ENCODE measurements at regions not wholly inside any gene's neighbourhood (a gene's known extent, or its start where the extent isn't known, plus 50 kb on each side); places are given as distances from the start of the nearest gene placed in this dataset.

- Mint-ChIP-seq H3K4me3 (no peak overlapping the region), H3K27ac (no peak overlapping the region), H3K9me3 (no peaks in the 10 kb centered on the region), H3K36me3 (ENCODE audit: low read depth) (no peaks in the 10 kb centered on the region), H3K27me3 (peaks cover 8% of the 10 kb centered on the region), H3K4me1 (ENCODE audit: low read depth) (no peaks in the 10 kb centered on the region)
- ChIA-PET CTCF (no interaction called here), POLR2A (no interaction called here)
- H3K27ac ChIP-seq (ENCODE audit: low read depth in 1 of 2, low read length in 2 of 2) = no peak overlapping the region
- intact Hi-C loops (cut with DNase I, micrococcal nuclease) = no loop called here
- H3K27me3 ChIP-seq (ENCODE audit: control insufficient read depth in 1 of 2, insufficient read depth in 2 of 2, low read length in 2 of 2) = no peaks in the 10 kb centered on the region
- no peaks in the 10 kb centered on the region for H3K36me3 ChIP-seq (ENCODE audit: insufficient read depth, low read length)
- no peaks in the 10 kb centered on the region for H3K9me3 ChIP-seq (ENCODE audit: control insufficient read depth in 1 of 2, insufficient read depth in 1 of 2, low read length in 2 of 2)
- ATAC-seq (ENCODE audit: poor library complexity) (no peak), DNase-seq (no peak)
- no peaks in the 10 kb centered on the region for H3K4me1 ChIP-seq (ENCODE audit: insufficient read depth, low read length)
- no peak for TF ChIP-seq CTCF (IDR thresholded peaks at IDR 0.05)
- no peak overlapping the region for H3K4me3 ChIP-seq (ENCODE audit: low read length)
Observed at GRCh38 chr15:39140060-39140604, 440.7 kb upstream of the THBS1 start.

GRCh38 chr15:39142500-39142899 lies 438.4 kb upstream of the THBS1 start:
- POLR2A ChIA-PET = no interaction called here
- intact Hi-C loops (cut with DNase I, micrococcal nuclease) = no loop called here
- Histone ChIP-seq H3K4me3 (ENCODE audit: low read length) (no peak overlapping the region), H3K27me3 (ENCODE audit: control insufficient read depth in 1 of 2, insufficient read depth in 2 of 2, low read length in 2 of 2) (no peaks in the 10 kb centered on the region), H3K36me3 (ENCODE audit: insufficient read depth, low read length) (no peaks in the 10 kb centered on the region), H3K27ac (ENCODE audit: low read depth in 1 of 2, low read length in 2 of 2) (no peak overlapping the region), H3K4me1 (ENCODE audit: insufficient read depth, low read length) (no peaks in the 10 kb centered on the region), H3K9me3 (ENCODE audit: control insufficient read depth in 1 of 2, insufficient read depth in 1 of 2, low read length in 2 of 2) (no peaks in the 10 kb centered on the region)
- H3K36me3 Mint-ChIP-seq (ENCODE audit: low read depth) = no peaks in the 10 kb centered on the region
- DNase-seq (no peak), ATAC-seq (ENCODE audit: poor library complexity) (no peak)
- no peaks in the 10 kb centered on the region for H3K4me1 Mint-ChIP-seq (ENCODE audit: low read depth)
- H3K27ac Mint-ChIP-seq = no peak overlapping the region
- no peaks in the 10 kb centered on the region for H3K9me3 Mint-ChIP-seq
- TF ChIP-seq CTCF (IDR thresholded peaks at IDR 0.05) = no peak
- H3K27me3 Mint-ChIP-seq = no peaks in the 10 kb centered on the region
- CTCF ChIA-PET = no interaction called here
- H3K4me3 Mint-ChIP-seq = no peak overlapping the region

GRCh38 chr15:39143479-39143878 lies 437.4 kb upstream of the THBS1 start:
- CTCF ChIA-PET = interaction anchor here (1.2 kb wide), 1 partner anchor 10 kb away, joined by 4 read pairs; no protein-coding TSS in a partner anchor

More at GRCh38 chr15:39143479-39143878, 437.4 kb upstream of the THBS1 start:
- DNase-seq (no peak), ATAC-seq (ENCODE audit: poor library complexity) (no peak)
- POLR2A ChIA-PET = no interaction called here
- Mint-ChIP-seq H3K4me1 (ENCODE audit: low read depth) (no peaks in the 10 kb centered on the region), H3K4me3 (no peak overlapping the region), H3K27me3 (no peaks in the 10 kb centered on the region), H3K27ac (no peak overlapping the region), H3K36me3 (ENCODE audit: low read depth) (no peaks in the 10 kb centered on the region), H3K9me3 (no peaks in the 10 kb centered on the region)
- H3K4me1 ChIP-seq (ENCODE audit: insufficient read depth, low read length) = no peaks in the 10 kb centered on the region
- no peak for TF ChIP-seq CTCF (IDR thresholded peaks at IDR 0.05)
- H3K36me3 ChIP-seq (ENCODE audit: insufficient read depth, low read length) = no peaks in the 10 kb centered on the region
- no peaks in the 10 kb centered on the region for H3K27me3 ChIP-seq (ENCODE audit: control insufficient read depth in 1 of 2, insufficient read depth in 2 of 2, low read length in 2 of 2)
- no peak overlapping the region for H3K27ac ChIP-seq (ENCODE audit: low read depth in 1 of 2, low read length in 2 of 2)
- H3K4me3 ChIP-seq (ENCODE audit: low read length) = no peak overlapping the region
- intact Hi-C loops (cut with DNase I, micrococcal nuclease) = no loop called here
- no peaks in the 10 kb centered on the region for H3K9me3 ChIP-seq (ENCODE audit: control insufficient read depth in 1 of 2, insufficient read depth in 1 of 2, low read length in 2 of 2)

Data from CD4-positive, alpha-beta T cell (primary cell).